ENCODE measurements at regions not wholly inside any gene's neighbourhood (a gene's known extent, or its start where the extent isn't known, plus 50 kb on each side); places are given as distances from the start of the nearest gene placed in this dataset.

DNA sequence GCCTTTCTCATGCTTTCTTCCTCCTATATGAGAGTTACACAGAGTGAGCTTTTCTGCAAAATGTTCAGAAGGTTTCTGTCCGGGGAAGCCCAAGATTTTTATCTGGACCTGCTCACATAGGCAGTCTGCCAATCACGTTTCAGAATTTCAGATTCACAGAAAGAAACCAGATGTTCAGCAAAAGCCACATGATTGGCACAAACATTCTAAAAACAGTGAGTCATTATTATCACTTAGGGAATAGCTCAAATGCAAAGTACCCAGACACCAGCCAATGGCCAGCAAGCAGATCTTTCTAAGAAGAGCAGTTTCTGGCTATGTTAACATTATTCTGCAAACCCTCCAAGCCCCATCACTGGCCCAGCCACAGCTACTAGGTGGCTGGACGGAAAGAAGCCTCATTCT lies 1558.5 kb upstream of the TMEM132C start:
- TF ChIP-seq TAF1 (IDR thresholded peaks at IDR 0.05; ENCODE audit: low read depth) (no peak), USF1 (IDR thresholded peaks at IDR 0.05) (no peak), RAD21 (IDR thresholded peaks at IDR 0.05; ENCODE audit: low read depth) (no peak), MAX (IDR thresholded peaks at IDR 0.05) (no peak), REST (IDR thresholded peaks at IDR 0.05; ENCODE audit: low read depth) (no peak)
